Transverse colon (tissue), 4 donors: ENCODE measurements at regions not wholly inside any gene's neighbourhood (a gene's known extent, or its start where the extent isn't known, plus 50 kb on each side); places are given as distances from the start of the nearest gene placed in this dataset.

Experiments
- EP300 ChIP-seq: sonication (generic); formaldehyde crosslinking; IDR thresholded peaks from one replicate; pipeline ENCODE4 v1.6.1; 2017; ENCODE audit warnings: antibody characterized with exemption, low read depth
- POLR2A ChIP-seq: fragments of 450-650 bp; IDR thresholded peaks from one replicate; pipeline ENCODE4 v1.6.1; 2016; ENCODE audit warnings: antibody characterized with exemption, mild to moderate bottlenecking, moderate library complexity
- POLR2AphosphoS5 ChIP-seq, 3 donors: sonication (generic); formaldehyde crosslinking; IDR thresholded peaks; one replicate each; pipeline ENCODE4 v1.6.1; 2016; ENCODE audit warnings: antibody characterized with exemption in 3 of 3
- TF ChIP-seq, protein P1 (sequence below), 5 experiments: fragments of 200-600 bp in 3 of 5; fragments of 450-650 bp in 2 of 5; sonication (generic) in 3 of 5; IDR thresholded peaks; 1 replicate in 2 of 5; 2 replicates in 3 of 5; pipeline ENCODE4 v1.5.1; 2016 to 2017; ENCODE audit warnings: antibody characterized with exemption in 5 of 5, inconsistent platforms in 3 of 5, mild to moderate bottlenecking in 2 of 5, moderate library complexity in 1 of 5

DNA sequence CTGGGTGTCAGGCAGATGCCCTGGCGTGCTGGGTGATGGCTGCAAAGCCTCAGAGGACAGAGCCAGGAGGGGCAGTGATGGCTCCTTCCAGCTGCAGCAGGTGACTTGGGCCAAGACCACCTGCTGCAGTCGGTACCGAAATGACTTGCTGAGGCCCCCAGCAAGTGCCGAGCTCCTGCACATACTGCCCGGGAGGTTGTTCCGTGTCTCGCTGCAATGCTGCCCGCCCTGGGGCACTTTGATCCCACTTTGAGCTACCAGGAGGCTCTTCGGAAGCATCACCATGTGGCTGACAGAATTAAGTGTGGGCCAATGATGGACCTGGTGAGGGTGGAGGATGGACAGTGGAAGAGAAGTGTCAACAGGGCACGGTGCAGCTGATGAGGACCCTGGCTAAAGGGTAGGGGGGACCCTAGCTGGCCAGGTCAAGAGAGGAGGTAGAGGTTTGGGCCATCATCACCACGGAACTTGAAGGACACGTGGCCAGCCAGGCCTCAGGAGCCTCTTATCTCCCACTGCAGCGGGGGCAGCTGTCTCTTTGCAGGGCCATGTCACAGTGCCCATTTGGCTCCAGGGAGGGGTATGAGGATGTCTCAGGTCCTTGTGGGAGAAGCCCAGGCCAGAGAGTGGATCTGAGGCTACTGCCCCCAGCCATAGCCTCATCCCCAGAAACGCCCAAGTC lies 51.1 kb upstream of the NANOS1 start:
- TF ChIP-seq, protein P1, sequence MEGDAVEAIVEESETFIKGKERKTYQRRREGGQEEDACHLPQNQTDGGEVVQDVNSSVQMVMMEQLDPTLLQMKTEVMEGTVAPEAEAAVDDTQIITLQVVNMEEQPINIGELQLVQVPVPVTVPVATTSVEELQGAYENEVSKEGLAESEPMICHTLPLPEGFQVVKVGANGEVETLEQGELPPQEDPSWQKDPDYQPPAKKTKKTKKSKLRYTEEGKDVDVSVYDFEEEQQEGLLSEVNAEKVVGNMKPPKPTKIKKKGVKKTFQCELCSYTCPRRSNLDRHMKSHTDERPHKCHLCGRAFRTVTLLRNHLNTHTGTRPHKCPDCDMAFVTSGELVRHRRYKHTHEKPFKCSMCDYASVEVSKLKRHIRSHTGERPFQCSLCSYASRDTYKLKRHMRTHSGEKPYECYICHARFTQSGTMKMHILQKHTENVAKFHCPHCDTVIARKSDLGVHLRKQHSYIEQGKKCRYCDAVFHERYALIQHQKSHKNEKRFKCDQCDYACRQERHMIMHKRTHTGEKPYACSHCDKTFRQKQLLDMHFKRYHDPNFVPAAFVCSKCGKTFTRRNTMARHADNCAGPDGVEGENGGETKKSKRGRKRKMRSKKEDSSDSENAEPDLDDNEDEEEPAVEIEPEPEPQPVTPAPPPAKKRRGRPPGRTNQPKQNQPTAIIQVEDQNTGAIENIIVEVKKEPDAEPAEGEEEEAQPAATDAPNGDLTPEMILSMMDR (IDR thresholded peaks at IDR 0.05): no peak
- TF ChIP-seq POLR2A: no peak
- TF ChIP-seq POLR2AphosphoS5 (IDR thresholded peaks at IDR 0.05): no peak
- TF ChIP-seq EP300: no peak
